K562 (cell line): ENCODE measurements at regions not wholly inside any gene's neighbourhood (a gene's known extent, or its start where the extent isn't known, plus 50 kb on each side); places are given as distances from the start of the nearest gene placed in this dataset.

Experiments used
- CTCF ChIP-seq, 3 experiments: IDR thresholded peaks in 2 of 3; conservative IDR thresholded peaks in 1 of 3; 2 replicates each; pipeline ENCODE4 v1.5.1; 2011 to 2012; ENCODE audit warnings: low read length in 3 of 3, mild to moderate bottlenecking in 3 of 3, control low read depth in 2 of 3, improper control_type of control experiment in 1 of 3, inconsistent platforms in 1 of 3, low read depth in 1 of 3, mixed read lengths in 1 of 3, moderate library complexity in 1 of 3; ENCODE audit not compliant: insufficient read depth in 2 of 3
- PHB2 ChIP-seq: fragments of 450-650 bp; IDR thresholded peaks from 2 replicates; pipeline ENCODE4 v1.6.1; 2017; ENCODE audit warnings: low read depth
- POLR2A ChIP-seq: fragments of 450-650 bp; conservative IDR thresholded peaks from 2 replicates; pipeline ENCODE4 v1.6.1; 2016
- SREBF1 ChIP-seq: fragments of 150-350 bp; IDR thresholded peaks from 2 replicates; pipeline ENCODE4 v1.6.1; 2014; ENCODE audit warnings: antibody characterized with exemption, low read depth, low read length, borderline replicate concordance
- USF2 ChIP-seq: sonication (generic); formaldehyde crosslinking; IDR thresholded peaks from 2 replicates; pipeline ENCODE4 v1.5.0; 2020; ENCODE audit warnings: missing genetic modification reagents
- XRCC3 ChIP-seq: fragments of 450-650 bp; IDR thresholded peaks from 2 replicates; pipeline ENCODE4 v1.6.1; 2017; ENCODE audit warnings: mild to moderate bottlenecking, moderate library complexity

GRCh38 chr1:102190429-102190828, 193.7 kb upstream of the OLFM3 start:
- TF ChIP-seq XRCC3 (no peak), SREBF1 (no peak), USF2 (CRISPR knock-in tag) (no peak), CTCF (IDR thresholded peaks at IDR 0.05 in 2 of 3, conservative IDR thresholded peaks at IDR 0.05 in 1 of 3; ENCODE audit: insufficient read depth in 2 of 3, low read depth in 1 of 3, low read length in 3 of 3) (no peak), POLR2A (no peak), PHB2 (no peak)
